ENCODE measurements at regions not wholly inside any gene's neighbourhood (a gene's known extent, or its start where the extent isn't known, plus 50 kb on each side); places are given as distances from the start of the nearest gene placed in this dataset.

GRCh38 chr1:103218369-103218768 is 110.0 kb upstream of the COL11A1 start:
- H3K4me1 ChIP-seq, result no peaks in the 10 kb centered on the region
- H3K4me3 ChIP-seq, result no peak overlapping the region
- no peaks in the 10 kb centered on the region for H3K9me3 ChIP-seq
- H3K27ac ChIP-seq, result no peak overlapping the region
- TF ChIP-seq POLR2A (IDR thresholded peaks at IDR 0.05) (no peak), CTCF (IDR thresholded peaks at IDR 0.05) (no peak)
- no peak for DNase-seq
- intact Hi-C loops (cut with DNase I; ENCODE audit: low total_unique reads), result no loop called here
- H3K36me3 ChIP-seq, result no peaks in the 10 kb centered on the region
- H3K27me3 ChIP-seq, result no peaks in the 10 kb centered on the region

GRCh38 chr1:103211073-103211472 is 102.8 kb upstream of the COL11A1 start:
- DNase-seq, result no peak
- TF ChIP-seq CTCF (IDR thresholded peaks at IDR 0.05) (no peak), POLR2A (IDR thresholded peaks at IDR 0.05) (no peak)
- H3K27me3 ChIP-seq, result no peaks in the 10 kb centered on the region
- no peak overlapping the region for H3K27ac ChIP-seq
- no peaks in the 10 kb centered on the region for H3K9me3 ChIP-seq
- intact Hi-C loops (cut with DNase I; ENCODE audit: low total_unique reads), result no loop called here
- no peaks in the 10 kb centered on the region for H3K36me3 ChIP-seq
- H3K4me1 ChIP-seq, result no peaks in the 10 kb centered on the region
- no peak overlapping the region for H3K4me3 ChIP-seq

DNA sequence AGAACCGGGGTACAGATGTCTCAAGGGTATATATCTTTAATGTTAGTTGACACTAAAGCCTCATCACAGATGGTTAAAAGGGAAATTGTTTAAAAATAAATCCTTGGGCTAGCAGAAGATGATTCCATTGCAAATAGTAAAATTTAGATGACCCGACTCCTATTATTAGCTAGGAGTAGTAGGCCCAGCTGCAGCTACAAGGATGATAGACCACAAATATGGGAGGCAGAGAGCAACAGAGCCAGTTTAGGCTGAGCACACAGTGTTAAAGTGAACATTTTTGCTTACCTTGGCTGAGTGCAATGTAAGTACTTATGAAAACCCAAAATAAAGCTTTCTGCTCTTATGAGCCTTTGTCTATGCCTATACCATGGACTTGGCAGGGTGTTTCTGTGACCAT is 100.5 kb upstream of the COL11A1 start:
- Histone ChIP-seq H3K27ac (no peak overlapping the region), H3K36me3 (no peaks in the 10 kb centered on the region), H3K27me3 (no peaks in the 10 kb centered on the region), H3K4me1 (no peaks in the 10 kb centered on the region), H3K4me3 (no peak overlapping the region), H3K9me3 (no peaks in the 10 kb centered on the region)
- intact Hi-C loops (cut with DNase I; ENCODE audit: low total_unique reads), result no loop called here
- no peak for DNase-seq
- TF ChIP-seq CTCF (IDR thresholded peaks at IDR 0.05) (no peak), POLR2A (IDR thresholded peaks at IDR 0.05) (no peak)

DNA sequence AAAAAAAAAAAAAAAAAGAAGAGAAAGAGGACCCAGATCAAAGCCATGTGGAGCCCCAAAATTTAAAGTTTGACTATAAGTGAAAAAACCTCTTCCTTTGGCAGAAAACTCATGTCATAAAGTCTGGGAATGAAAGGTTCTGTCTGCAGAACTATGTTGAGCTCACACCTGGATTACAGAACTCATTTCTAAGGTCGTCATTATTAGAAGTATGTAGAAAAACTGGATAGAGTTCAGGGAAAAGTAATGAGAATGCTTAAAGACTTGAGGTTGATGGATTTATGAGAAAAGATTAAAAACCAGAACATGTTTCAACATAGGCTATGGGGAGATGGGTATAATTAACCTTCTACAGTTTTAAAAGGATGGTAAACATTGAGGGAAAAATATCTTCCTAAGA is 90.7 kb upstream of the COL11A1 start:
- no peak for DNase-seq
- no peaks in the 10 kb centered on the region for H3K4me1 ChIP-seq
- H3K27ac ChIP-seq, result no peak overlapping the region
- no peaks in the 10 kb centered on the region for H3K9me3 ChIP-seq
- intact Hi-C loops (cut with DNase I; ENCODE audit: low total_unique reads), result no loop called here
- TF ChIP-seq POLR2A (IDR thresholded peaks at IDR 0.05), result no peak
- TF ChIP-seq CTCF (IDR thresholded peaks at IDR 0.05), result no peak
- H3K27me3 ChIP-seq, result no peaks in the 10 kb centered on the region
- no peaks in the 10 kb centered on the region for H3K36me3 ChIP-seq
- no peak overlapping the region for H3K4me3 ChIP-seq

DNA sequence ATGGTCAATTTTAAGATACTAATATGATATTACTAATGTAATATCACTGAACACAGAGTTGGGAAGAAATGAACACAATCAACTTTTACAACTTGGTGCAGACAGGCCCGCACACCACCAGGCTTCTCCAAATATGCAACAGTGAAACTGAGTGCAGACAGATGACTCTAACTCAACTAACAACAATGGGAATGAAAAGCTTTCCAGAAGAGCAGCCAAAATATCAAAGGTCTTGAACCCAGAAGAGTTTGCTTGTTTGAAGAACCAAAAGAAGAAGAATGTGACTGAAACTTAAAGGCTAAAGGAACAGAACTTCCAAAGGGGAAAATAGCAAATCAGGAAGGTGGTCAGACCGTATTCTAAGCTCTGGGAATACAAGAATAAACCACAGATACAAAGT is 89.8 kb upstream of the COL11A1 start:
- no peaks in the 10 kb centered on the region for H3K4me1 ChIP-seq
- no peak for TF ChIP-seq POLR2A (IDR thresholded peaks at IDR 0.05)
- intact Hi-C loops (cut with DNase I; ENCODE audit: low total_unique reads), result no loop called here

DNA sequence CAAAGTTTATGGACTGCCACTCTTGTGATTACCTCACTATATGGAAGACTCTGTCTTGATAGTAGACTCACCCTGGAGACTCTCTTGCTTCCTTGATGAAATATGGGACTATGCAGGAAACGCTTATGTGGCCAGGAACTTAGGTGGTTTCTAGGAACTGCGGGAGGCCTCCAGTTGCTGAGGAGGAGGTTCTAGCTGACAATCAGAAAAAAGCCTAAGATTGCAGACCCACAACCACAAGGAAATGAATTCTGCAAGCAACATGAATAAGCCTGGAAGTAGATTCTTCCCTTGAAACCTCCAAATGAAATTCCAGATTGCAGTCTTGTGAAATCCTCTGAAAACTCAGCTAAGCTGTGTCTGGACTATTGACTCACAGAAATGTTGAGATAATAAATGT is 88.9 kb upstream of the COL11A1 start:
- Histone ChIP-seq H3K4me1 (no peaks in the 10 kb centered on the region), H3K36me3 (no peaks in the 10 kb centered on the region), H3K27me3 (no peaks in the 10 kb centered on the region), H3K9me3 (no peaks in the 10 kb centered on the region), H3K4me3 (no peak overlapping the region), H3K27ac (no peak overlapping the region)
- no peak for TF ChIP-seq CTCF (IDR thresholded peaks at IDR 0.05)
- intact Hi-C loops (cut with DNase I; ENCODE audit: low total_unique reads), result no loop called here
- DNase-seq, result no peak

More for the DNA sequence above, 89.8 kb upstream of the COL11A1 start:
- DNase-seq, result no peak
- H3K4me3 ChIP-seq, result no peak overlapping the region
- no peaks in the 10 kb centered on the region for H3K9me3 ChIP-seq
- no peaks in the 10 kb centered on the region for H3K36me3 ChIP-seq
- no peaks in the 10 kb centered on the region for H3K27me3 ChIP-seq
- H3K27ac ChIP-seq, result no peak overlapping the region

All from uterus (tissue), 3 donors.